GM12891 (cell line): ENCODE measurements at regions not wholly inside any gene's neighbourhood (a gene's known extent, or its start where the extent isn't known, plus 50 kb on each side); places are given as distances from the start of the nearest gene placed in this dataset.

Experiments used
- PAX5 ChIP-seq: IDR thresholded peaks from 2 replicates; pipeline ENCODE4 v1.6.1; 2011; ENCODE audit warnings: low read length, moderate library complexity, mild to moderate bottlenecking; ENCODE audit not compliant: insufficient read depth, severe bottlenecking
- POLR2A ChIP-seq: IDR thresholded peaks from 2 replicates; pipeline ENCODE4 v1.6.1; 2011; ENCODE audit warnings: low read depth, low read length, control low read depth
- POLR2AphosphoS5 ChIP-seq: IDR thresholded peaks from 2 replicates; pipeline ENCODE4 v1.6.1; 2011; ENCODE audit warnings: low read depth, low read length, control low read depth
- POU2F2 ChIP-seq: IDR thresholded peaks from 2 replicates; pipeline ENCODE4 v1.6.1; 2011; ENCODE audit warnings: low read depth, mild to moderate bottlenecking, control low read depth, low read length, moderate library complexity
- SPI1 ChIP-seq: IDR thresholded peaks from 2 replicates; pipeline ENCODE4 v1.6.1; 2011; ENCODE audit warnings: low read depth, low read length, control low read depth
- TAF1 ChIP-seq: IDR thresholded peaks from 2 replicates; pipeline ENCODE4 v1.6.1; 2011; ENCODE audit warnings: low read depth, low read length, control low read depth

GRCh38 chr5:165728425-165728824 is 2223.0 kb downstream of the MAT2B start:
- TF ChIP-seq POLR2A (no peak), POLR2AphosphoS5 (no peak), TAF1 (no peak), PAX5 (no peak), SPI1 (no peak), POU2F2 (no peak)
